Mesothelial cell of epicardium (in vitro differentiated cells): ENCODE measurements at regions not wholly inside any gene's neighbourhood (a gene's known extent, or its start where the extent isn't known, plus 50 kb on each side); places are given as distances from the start of the nearest gene placed in this dataset.

Source experiments
- DNase-seq, 2 experiments: peaks; one replicate each; pipeline ENCODE4 v3.0.0; 2021; ENCODE audit warnings: low spot score in 2 of 2; ENCODE audit not compliant: unreplicated experiment in 2 of 2
- H3K27ac Mint-ChIP-seq: 2 replicates; pipeline ENCODE4 v1.8.0; 2021; ENCODE audit warnings: mixed read lengths
- H3K27me3 Mint-ChIP-seq: 2 replicates; pipeline ENCODE4 v1.8.0; 2021; ENCODE audit warnings: low read depth, mixed read lengths
- H3K36me3 Mint-ChIP-seq: 2 replicates; pipeline ENCODE4 v1.8.0; 2021; ENCODE audit warnings: mixed read lengths
- H3K4me1 Mint-ChIP-seq: 2 replicates; pipeline ENCODE4 v1.8.0; 2021; ENCODE audit warnings: mixed read lengths
- H3K4me3 Mint-ChIP-seq: 2 replicates; pipeline ENCODE4 v1.8.0; 2021; ENCODE audit warnings: mild to moderate bottlenecking, moderate library complexity, mixed read lengths
- H3K9me3 Mint-ChIP-seq: 2 replicates; pipeline ENCODE4 v1.8.0; 2021; ENCODE audit warnings: mixed read lengths
- TF ChIP-seq, protein P1 (sequence below): fragments of 200-600 bp; sonication (generic); IDR thresholded peaks from one replicate; pipeline ENCODE4 v1.5.0; 2021; ENCODE audit warnings: antibody characterized with exemption; ENCODE audit not compliant: unreplicated experiment

DNA sequence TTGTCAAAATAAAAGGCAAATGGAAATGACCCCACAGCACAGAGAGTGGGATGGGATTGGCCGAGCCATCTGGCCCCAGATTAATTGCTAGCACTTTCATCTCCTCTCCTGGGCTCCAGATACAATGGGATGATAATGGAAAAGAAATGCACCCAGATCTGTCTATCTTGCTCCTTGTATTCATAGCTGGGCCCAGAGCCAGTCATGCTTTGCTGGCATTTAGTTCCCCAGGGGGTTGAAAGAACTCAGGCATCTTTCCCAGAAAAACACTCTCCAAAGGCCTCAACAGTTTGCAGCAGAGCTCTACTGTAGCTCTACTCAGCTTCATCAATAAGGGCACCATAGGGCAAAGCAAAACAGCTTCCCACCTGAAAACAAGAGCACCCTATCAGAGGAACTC lies 116.0 kb upstream of the FOXA2 start:
- Mint-ChIP-seq H3K27ac (peak overlapping the region; percentile 23), H3K27me3 (peaks cover 2% of the 10 kb centered on the region), H3K4me1 (peaks cover 11% of the 10 kb centered on the region), H3K4me3 (no peak overlapping the region), H3K36me3 (no peaks in the 10 kb centered on the region), H3K9me3 (peaks cover 6% of the 10 kb centered on the region)
- TF ChIP-seq, protein P1, sequence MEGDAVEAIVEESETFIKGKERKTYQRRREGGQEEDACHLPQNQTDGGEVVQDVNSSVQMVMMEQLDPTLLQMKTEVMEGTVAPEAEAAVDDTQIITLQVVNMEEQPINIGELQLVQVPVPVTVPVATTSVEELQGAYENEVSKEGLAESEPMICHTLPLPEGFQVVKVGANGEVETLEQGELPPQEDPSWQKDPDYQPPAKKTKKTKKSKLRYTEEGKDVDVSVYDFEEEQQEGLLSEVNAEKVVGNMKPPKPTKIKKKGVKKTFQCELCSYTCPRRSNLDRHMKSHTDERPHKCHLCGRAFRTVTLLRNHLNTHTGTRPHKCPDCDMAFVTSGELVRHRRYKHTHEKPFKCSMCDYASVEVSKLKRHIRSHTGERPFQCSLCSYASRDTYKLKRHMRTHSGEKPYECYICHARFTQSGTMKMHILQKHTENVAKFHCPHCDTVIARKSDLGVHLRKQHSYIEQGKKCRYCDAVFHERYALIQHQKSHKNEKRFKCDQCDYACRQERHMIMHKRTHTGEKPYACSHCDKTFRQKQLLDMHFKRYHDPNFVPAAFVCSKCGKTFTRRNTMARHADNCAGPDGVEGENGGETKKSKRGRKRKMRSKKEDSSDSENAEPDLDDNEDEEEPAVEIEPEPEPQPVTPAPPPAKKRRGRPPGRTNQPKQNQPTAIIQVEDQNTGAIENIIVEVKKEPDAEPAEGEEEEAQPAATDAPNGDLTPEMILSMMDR: no peak
- no peak for DNase-seq

DNA sequence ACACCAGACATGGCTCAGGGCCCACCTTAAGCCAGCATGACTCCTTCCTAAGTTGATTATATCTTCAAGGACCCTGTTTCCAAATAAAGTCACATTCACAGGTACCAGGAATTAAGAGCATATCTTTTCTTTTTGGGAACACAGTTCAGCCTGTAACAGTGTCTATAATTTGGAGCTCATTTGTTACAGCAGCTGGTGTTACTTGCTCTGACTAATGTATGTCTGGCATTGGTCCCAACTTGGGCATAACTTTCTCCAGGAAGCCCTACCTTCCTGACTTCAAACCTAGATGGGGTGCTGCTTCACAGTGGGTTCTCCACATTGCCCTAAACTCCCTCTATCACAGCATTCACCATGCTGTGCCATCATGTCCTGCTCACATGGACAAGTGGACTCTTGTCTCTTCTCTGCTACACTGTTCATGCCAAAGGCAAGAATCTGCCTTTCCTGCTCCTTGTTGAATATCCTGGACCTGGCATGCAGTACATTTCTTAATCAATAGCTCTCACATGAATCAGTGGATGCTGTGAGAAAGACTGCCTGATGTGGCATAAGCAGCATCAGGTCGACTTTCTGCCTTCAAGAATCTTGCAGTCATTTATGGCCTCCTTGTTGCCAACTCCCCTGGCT lies 117.4 kb upstream of the FOXA2 start:
- no peak for DNase-seq
- H3K9me3 Mint-ChIP-seq: peaks cover 11% of the 10 kb centered on the region

DNA sequence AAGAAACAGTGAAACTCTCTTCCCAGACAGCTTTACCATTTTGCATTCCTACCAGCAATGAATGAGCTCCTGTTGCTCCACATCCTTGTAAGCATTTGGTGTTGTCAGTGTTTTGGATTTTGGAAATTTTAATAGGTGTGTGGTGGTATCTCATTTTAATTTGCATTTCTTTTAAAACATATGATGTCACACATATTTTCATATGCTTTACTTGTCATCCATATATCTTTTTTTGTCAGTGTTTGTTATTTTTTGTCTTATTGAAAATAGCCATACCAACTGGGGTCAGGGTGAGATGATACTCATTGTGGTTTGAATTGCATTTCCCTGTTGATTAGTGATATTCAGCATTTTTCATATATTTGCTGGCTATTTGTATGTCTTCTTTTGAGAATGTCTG lies 119.5 kb upstream of the FOXA2 start:
- TF ChIP-seq, protein P1: no peak
- Mint-ChIP-seq H3K36me3 (no peaks in the 10 kb centered on the region), H3K4me1 (peaks cover 11% of the 10 kb centered on the region), H3K4me3 (no peak overlapping the region), H3K27me3 (peaks cover 2% of the 10 kb centered on the region), H3K27ac (no peak overlapping the region), H3K9me3 (peaks cover 13% of the 10 kb centered on the region)
- no peak for DNase-seq

More for the DNA sequence above, 117.4 kb upstream of the FOXA2 start:
- Mint-ChIP-seq H3K4me1 (peaks cover 11% of the 10 kb centered on the region), H3K4me3 (no peak overlapping the region), H3K27me3 (peaks cover 2% of the 10 kb centered on the region), H3K36me3 (no peaks in the 10 kb centered on the region), H3K27ac (no peak overlapping the region)
- TF ChIP-seq, protein P1: no peak

DNA sequence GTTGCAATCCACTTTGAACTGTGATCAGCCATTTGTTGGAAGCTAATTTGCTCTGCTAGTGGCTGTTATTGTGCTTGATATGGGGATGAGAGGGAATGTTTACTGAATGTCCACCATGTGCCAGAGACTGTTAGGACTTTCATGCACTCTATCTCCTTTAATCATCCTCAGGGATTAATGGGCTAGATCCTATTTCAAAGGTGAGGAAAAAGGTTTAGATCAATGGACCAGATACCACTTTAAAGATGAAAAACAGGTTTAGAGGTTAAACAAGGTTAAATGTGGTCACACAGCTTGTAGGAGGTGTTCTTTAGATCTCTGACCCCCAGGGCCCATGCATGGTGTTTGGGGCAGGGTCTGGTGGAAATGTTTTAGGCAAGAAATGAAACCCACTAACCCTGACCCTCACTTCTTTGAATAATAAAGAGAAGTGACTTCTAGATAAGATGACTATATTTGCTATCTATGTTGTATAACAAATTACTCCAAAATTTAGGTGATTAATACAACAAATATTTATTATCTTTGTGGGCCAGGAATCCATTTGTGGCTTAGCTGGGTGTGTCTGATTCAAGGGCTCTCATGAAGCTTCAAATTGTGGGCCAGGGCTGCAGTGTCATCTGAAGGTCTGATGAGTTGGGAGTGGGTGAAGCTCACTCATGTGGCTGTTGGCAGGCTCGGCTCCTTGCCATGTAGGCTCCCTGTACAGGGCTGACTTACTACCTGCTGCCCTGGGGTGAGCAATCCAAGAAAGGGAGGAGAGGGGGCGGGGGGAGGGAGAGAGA lies 127.8 kb upstream of the FOXA2 start:
- DNase-seq: no peak
- TF ChIP-seq, protein P1: no peak
- Mint-ChIP-seq H3K4me3 (no peak overlapping the region), H3K27me3 (peaks cover 3% of the 10 kb centered on the region), H3K9me3 (peaks cover 9% of the 10 kb centered on the region), H3K27ac (no peak overlapping the region), H3K4me1 (no peaks in the 10 kb centered on the region), H3K36me3 (no peaks in the 10 kb centered on the region)

DNA sequence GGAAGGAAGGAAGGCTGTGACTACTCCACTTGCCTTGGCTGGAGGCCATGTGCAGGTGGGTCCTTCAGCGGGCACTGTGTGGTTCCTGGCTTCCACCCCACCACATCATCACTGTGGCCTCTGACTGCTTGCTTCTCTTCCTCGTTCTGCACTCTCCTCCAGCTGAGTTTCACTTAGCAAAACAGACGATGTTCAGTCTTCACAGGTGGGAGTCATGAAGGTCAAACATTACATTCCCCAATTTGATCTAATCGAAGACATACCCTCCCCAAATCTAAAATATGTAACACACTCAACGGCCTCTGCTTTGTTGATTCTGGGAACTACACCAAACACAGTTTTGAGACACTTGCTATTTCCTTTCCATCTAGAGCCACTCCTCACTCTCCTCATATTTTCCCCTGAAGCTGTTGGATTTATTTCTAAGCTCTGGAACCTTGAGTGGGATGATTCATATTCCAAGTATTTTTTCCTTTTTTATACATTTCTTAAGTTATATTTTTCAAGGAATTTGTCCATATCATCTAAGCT lies 132.5 kb upstream of the FOXA2 start:
- H3K4me3 Mint-ChIP-seq: no peak overlapping the region
- no peaks in the 10 kb centered on the region for H3K4me1 Mint-ChIP-seq

More for the DNA sequence above, 132.5 kb upstream of the FOXA2 start:
- TF ChIP-seq, protein P1: no peak
- Mint-ChIP-seq H3K27me3 (peaks cover 15% of the 10 kb centered on the region), H3K27ac (no peak overlapping the region), H3K9me3 (peaks cover 9% of the 10 kb centered on the region), H3K36me3 (no peaks in the 10 kb centered on the region)
- DNase-seq: no peak
